Liver (tissue), 3 donors: ENCODE measurements at regions not wholly inside any gene's neighbourhood (a gene's known extent, or its start where the extent isn't known, plus 50 kb on each side); places are given as distances from the start of the nearest gene placed in this dataset.

Experiments used
- CTCF ChIP-seq: fragments of 150-350 bp; IDR thresholded peaks from 2 replicates; pipeline ENCODE4 v1.5.1; 2017; ENCODE audit warnings: improper control_type of control experiment, low read depth, low read length; ENCODE audit not compliant: missing input control
- FOXA1 ChIP-seq: IDR thresholded peaks from 2 replicates; pipeline ENCODE4 v1.6.1; 2016; ENCODE audit warnings: antibody characterized with exemption
- MAX ChIP-seq: IDR thresholded peaks from 2 replicates; pipeline ENCODE4 v1.6.1; 2016; ENCODE audit warnings: antibody characterized with exemption
- RAD21 ChIP-seq, 2 donors: IDR thresholded peaks; 2 replicates each; pipeline ENCODE4 v1.6.1; 2016; ENCODE audit warnings: antibody characterized with exemption in 2 of 2, mild to moderate bottlenecking in 2 of 2
- REST ChIP-seq: IDR thresholded peaks from 2 replicates; pipeline ENCODE4 v1.6.1; 2016; ENCODE audit warnings: antibody characterized with exemption, mild to moderate bottlenecking
- RXRA ChIP-seq, 2 donors: IDR thresholded peaks; 2 replicates each; pipeline ENCODE4 v1.6.1; 2017 to 2018; ENCODE audit warnings: antibody characterized with exemption in 2 of 2, mild to moderate bottlenecking in 1 of 2
- SP1 ChIP-seq: IDR thresholded peaks from 2 replicates; pipeline ENCODE4 v1.6.1; 2018; ENCODE audit warnings: antibody characterized with exemption, mild to moderate bottlenecking
- YY1 ChIP-seq: IDR thresholded peaks from 2 replicates; pipeline ENCODE4 v1.6.1; 2016; ENCODE audit warnings: antibody characterized with exemption, mild to moderate bottlenecking
- ZBTB33 ChIP-seq: IDR thresholded peaks from 2 replicates; pipeline ENCODE4 v1.6.1; 2016; ENCODE audit warnings: antibody characterized with exemption
- donor health status: healthy.
- donor health status: healthy.

- TF ChIP-seq CTCF = no peak
- no peak for TF ChIP-seq RAD21 (IDR thresholded peaks at IDR 0.05)
- TF ChIP-seq SP1 = no peak
- no peak for TF ChIP-seq REST
- TF ChIP-seq FOXA1 = no peak
- no peak for TF ChIP-seq RXRA (IDR thresholded peaks at IDR 0.05)
- TF ChIP-seq ZBTB33 = no peak
- no peak for TF ChIP-seq YY1
- no peak for TF ChIP-seq MAX
Observed at GRCh38 chr5:25439025-25439424, 794.2 kb upstream of the CDH10 start.
